ENCODE measurements at regions not wholly inside any gene's neighbourhood (a gene's known extent, or its start where the extent isn't known, plus 50 kb on each side); places are given as distances from the start of the nearest gene placed in this dataset.
"Not testable (repeated sequence)": the region's sequence is repeated elsewhere in the genome, so short reads cannot be mapped to it uniquely, and the experiment has no call there.

DNA sequence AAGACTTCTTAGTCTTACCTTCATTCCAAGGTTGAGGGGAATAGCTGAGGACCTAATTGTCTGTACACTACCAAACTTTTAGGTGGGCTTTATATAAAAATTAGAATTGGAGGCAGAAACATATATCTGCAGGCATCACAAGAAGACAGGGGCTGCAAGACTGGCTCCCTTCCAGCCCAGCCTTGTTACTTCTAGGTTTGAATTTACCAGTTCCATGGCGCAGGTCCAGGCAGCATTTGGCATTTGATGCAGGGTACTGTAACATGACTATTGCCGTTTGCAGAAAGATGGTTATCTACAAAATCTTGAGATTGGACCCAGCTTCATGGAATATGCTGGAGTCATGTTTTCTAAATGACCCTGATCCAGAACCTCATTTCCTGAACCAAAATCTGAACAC is 105.4 kb upstream of the RHOBTB1 start:
- Histone ChIP-seq H3K27me3 (replicated peaks; ENCODE audit: insufficient read depth, low read depth, low read length, poor library complexity) (no peaks in the 10 kb centered on the region), H3K4me1 (ENCODE audit: insufficient read depth, low read length, poor library complexity, severe bottlenecking) (peaks cover 15% of the 10 kb centered on the region), H3K36me3 (ENCODE audit: insufficient read depth, low read length, poor library complexity, severe bottlenecking) (no peaks in the 10 kb centered on the region), H3K27ac (ENCODE audit: low read depth, low read length, poor library complexity, severe bottlenecking) (no peak overlapping the region), H3K4me3 (ENCODE audit: low read depth, low read length, poor library complexity, severe bottlenecking) (no peak overlapping the region), H3K9me3 (ENCODE audit: low read depth, low read length, poor library complexity, severe bottlenecking) (no peaks in the 10 kb centered on the region)
- ChIA-PET CTCF (no interaction called here), POLR2A (ENCODE audit: low non-redundant PET) (no interaction called here)
- intact Hi-C loops (cut with micrococcal nuclease; ENCODE audit: unreplicated experiment), result no loop called here
- BruUV-seq (replicated peaks), result no TSS peak
- DNase-seq (ENCODE audit: low spot score), result no peak
- TF ChIP-seq EZH2 (IDR thresholded peaks at IDR 0.05; ENCODE audit: borderline replicate concordance, low read depth, low read length, poor library complexity, severe bottlenecking), result no peak
- TF ChIP-seq, protein P1, sequence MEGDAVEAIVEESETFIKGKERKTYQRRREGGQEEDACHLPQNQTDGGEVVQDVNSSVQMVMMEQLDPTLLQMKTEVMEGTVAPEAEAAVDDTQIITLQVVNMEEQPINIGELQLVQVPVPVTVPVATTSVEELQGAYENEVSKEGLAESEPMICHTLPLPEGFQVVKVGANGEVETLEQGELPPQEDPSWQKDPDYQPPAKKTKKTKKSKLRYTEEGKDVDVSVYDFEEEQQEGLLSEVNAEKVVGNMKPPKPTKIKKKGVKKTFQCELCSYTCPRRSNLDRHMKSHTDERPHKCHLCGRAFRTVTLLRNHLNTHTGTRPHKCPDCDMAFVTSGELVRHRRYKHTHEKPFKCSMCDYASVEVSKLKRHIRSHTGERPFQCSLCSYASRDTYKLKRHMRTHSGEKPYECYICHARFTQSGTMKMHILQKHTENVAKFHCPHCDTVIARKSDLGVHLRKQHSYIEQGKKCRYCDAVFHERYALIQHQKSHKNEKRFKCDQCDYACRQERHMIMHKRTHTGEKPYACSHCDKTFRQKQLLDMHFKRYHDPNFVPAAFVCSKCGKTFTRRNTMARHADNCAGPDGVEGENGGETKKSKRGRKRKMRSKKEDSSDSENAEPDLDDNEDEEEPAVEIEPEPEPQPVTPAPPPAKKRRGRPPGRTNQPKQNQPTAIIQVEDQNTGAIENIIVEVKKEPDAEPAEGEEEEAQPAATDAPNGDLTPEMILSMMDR (conservative IDR thresholded peaks at IDR 0.05; ENCODE audit: low read depth, low read length), result no peak

DNA sequence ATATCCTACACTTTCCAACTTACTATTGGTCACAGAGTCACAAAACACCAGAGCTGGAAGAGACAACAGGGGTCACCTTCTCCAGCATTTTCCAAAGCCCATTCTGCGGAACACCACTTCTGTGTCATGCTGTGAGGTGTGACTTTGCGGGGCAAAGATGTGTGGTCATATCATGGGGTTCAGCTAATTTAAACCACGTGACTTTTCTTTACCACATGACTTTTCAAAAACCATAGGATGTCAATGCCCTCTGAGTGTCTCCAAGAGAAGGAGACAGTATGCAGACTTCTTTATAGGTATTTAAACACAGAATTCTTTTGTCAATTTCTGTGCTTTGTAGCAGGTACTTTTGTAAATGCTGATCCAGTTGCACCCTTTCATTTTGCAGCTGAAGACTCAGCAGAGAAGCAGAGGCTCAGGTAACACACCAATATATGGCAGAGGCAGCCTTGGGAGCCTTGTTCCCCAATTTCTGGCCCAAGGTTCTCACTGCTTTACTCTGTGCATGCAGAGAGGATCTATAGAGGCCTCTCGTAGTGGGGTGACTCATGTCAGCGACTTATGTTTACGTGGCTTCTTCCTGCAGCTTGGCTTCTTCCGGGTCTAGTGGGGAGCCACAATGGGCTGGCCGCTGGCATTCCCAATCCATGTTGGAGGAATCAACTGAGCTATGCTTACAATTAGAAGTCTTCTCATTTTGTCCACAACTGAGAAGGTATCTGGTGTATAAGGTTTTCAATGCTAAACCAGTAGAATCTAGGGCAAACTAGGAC is 104.0 kb upstream of the RHOBTB1 start:
- intact Hi-C loops (cut with micrococcal nuclease; ENCODE audit: unreplicated experiment), result no loop called here
- DNase-seq (ENCODE audit: low spot score), result no peak
- Histone ChIP-seq H3K9me3 (ENCODE audit: low read depth, low read length, poor library complexity, severe bottlenecking) (no peaks in the 10 kb centered on the region), H3K27ac (ENCODE audit: low read depth, low read length, poor library complexity, severe bottlenecking) (no peak overlapping the region), H3K4me1 (ENCODE audit: insufficient read depth, low read length, poor library complexity, severe bottlenecking) (peaks cover 15% of the 10 kb centered on the region), H3K27me3 (replicated peaks; ENCODE audit: insufficient read depth, low read depth, low read length, poor library complexity) (no peaks in the 10 kb centered on the region), H3K36me3 (ENCODE audit: insufficient read depth, low read length, poor library complexity, severe bottlenecking) (no peaks in the 10 kb centered on the region), H3K4me3 (ENCODE audit: low read depth, low read length, poor library complexity, severe bottlenecking) (no peak overlapping the region)
- ChIA-PET POLR2A (ENCODE audit: low non-redundant PET) (no interaction called here), CTCF (no interaction called here)
- BruUV-seq (replicated peaks), result no TSS peak
- TF ChIP-seq, protein P1 (conservative IDR thresholded peaks at IDR 0.05; ENCODE audit: low read depth, low read length), result no peak
- no peak for TF ChIP-seq EZH2 (IDR thresholded peaks at IDR 0.05; ENCODE audit: borderline replicate concordance, low read depth, low read length, poor library complexity, severe bottlenecking)

DNA sequence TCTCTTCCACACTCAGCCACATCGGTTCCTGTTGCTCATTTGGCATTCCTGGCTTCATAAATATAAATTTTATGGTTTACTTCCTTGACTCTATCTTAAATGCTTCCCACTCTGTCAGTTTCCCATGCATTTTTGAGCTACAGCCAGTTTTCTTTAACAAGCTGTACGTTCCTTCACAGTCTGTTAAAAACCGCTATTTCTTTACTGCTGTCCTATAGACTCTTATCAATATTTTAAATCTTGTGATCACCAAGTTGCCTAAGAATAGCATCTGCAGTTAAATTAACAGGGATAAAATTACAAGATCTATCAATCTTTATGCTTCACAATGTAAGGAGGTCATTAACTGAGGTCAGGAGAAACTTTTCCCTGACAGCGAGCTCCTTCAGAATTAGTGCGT is 103.1 kb upstream of the RHOBTB1 start:
- peak; percentile 48 for DNase-seq (ENCODE audit: low spot score)
- ChIA-PET POLR2A (ENCODE audit: low non-redundant PET) (interaction anchor here (0.6 kb wide), 1 partner anchor 473 kb away, joined by 3 read pairs; no protein-coding TSS in a partner anchor), CTCF (no interaction called here)
- Histone ChIP-seq H3K27me3 (replicated peaks; ENCODE audit: insufficient read depth, low read depth, low read length, poor library complexity) (no peaks in the 10 kb centered on the region), H3K27ac (ENCODE audit: low read depth, low read length, poor library complexity, severe bottlenecking) (no peak overlapping the region), H3K36me3 (ENCODE audit: insufficient read depth, low read length, poor library complexity, severe bottlenecking) (no peaks in the 10 kb centered on the region), H3K9me3 (ENCODE audit: low read depth, low read length, poor library complexity, severe bottlenecking) (no peaks in the 10 kb centered on the region), H3K4me3 (ENCODE audit: low read depth, low read length, poor library complexity, severe bottlenecking) (no peak overlapping the region), H3K4me1 (ENCODE audit: insufficient read depth, low read length, poor library complexity, severe bottlenecking) (peaks cover 15% of the 10 kb centered on the region)
- intact Hi-C loops (cut with micrococcal nuclease; ENCODE audit: unreplicated experiment), result no loop called here
- no peak for TF ChIP-seq EZH2 (IDR thresholded peaks at IDR 0.05; ENCODE audit: borderline replicate concordance, low read depth, low read length, poor library complexity, severe bottlenecking)
- TF ChIP-seq, protein P1 (conservative IDR thresholded peaks at IDR 0.05; ENCODE audit: low read depth, low read length), result no peak
- BruUV-seq (replicated peaks), result no TSS peak

DNA sequence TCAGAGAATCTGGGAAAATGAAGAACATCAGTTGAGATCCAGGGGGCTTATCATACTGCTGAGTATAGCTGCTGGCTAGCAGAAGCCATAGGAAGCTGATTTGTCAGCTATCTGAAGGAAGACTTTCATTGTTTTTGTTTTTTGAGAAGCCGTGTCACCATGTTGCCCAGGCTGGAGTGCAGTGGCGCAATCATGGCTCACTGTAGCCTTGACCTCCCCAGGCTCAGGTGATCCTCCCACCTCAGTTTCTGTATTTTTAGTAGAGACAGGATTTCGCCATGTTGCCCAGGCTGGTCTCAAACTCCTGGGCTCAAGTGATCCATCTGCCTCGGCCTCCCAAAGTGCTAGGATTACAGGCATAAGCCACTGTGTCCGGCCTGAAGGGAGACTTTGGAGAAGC is 101.5 kb upstream of the RHOBTB1 start:
- peaks cover 15% of the 10 kb centered on the region for H3K4me1 ChIP-seq (ENCODE audit: insufficient read depth, low read length, poor library complexity, severe bottlenecking)
- H3K9me3 ChIP-seq (ENCODE audit: low read depth, low read length, poor library complexity, severe bottlenecking); H3K27ac ChIP-seq (ENCODE audit: low read depth, low read length, poor library complexity, severe bottlenecking); H3K4me3 ChIP-seq (ENCODE audit: low read depth, low read length, poor library complexity, severe bottlenecking); intact Hi-C loops (cut with micrococcal nuclease; ENCODE audit: unreplicated experiment); H3K36me3 ChIP-seq (ENCODE audit: insufficient read depth, low read length, poor library complexity, severe bottlenecking); DNase-seq (ENCODE audit: low spot score); BruUV-seq (replicated peaks); H3K27me3 ChIP-seq (replicated peaks; ENCODE audit: insufficient read depth, low read depth, low read length, poor library complexity); POLR2A ChIA-PET (ENCODE audit: low non-redundant PET): not testable (repeated sequence)
- CTCF ChIA-PET, result interaction anchor here (1.4 kb wide), 1 partner anchor 145 kb away, joined by 15 read pairs; no protein-coding TSS in a partner anchor
